LHCN-M2 (cell line): ENCODE measurements at regions not wholly inside any gene's neighbourhood (a gene's known extent, or its start where the extent isn't known, plus 50 kb on each side); places are given as distances from the start of the nearest gene placed in this dataset.
"Not testable (repeated sequence)": the region's sequence is repeated elsewhere in the genome, so short reads cannot be mapped to it uniquely, and the experiment has no call there.

ENCODE experiments used
- DNase-seq: peaks from one replicate; pipeline ENCODE4 v3.0.0-alpha.2; 2012; ENCODE audit warnings: low read depth

DNA sequence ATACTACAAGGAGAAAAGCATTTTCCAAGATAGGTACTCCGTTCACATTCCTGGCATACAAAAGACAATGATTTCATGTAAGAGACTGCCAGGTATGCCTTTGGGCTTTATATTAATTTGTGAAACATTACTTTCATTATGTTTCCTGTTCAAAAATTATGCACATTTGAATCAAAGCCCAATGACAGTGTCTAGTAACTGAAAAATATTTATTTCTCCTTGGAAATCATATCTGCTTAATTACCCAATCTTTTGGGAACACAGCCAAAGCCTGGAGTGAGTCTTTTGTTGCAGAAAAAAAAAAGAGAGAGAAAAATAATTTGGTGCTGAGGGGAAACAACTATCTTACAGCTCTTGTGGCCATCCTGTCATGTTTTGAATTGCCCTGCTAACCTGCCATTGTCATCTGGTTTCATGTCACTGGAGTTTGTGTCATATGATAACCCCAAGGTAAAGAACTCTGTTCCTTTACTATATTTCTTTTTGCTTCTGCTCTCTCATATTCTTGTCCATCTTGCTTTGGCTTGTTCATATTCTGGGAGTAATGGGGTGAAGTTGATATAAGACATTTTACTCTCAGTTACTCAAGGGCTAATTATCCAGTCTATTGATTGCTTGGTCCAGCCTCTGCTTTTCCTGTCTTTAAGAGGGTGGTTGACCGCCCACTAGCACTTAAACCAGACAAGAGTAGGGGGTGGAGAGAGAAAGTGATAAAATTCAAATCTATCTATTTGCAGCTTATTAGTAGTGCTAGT is 238.3 kb upstream of the NUDT12 start:
- DNase-seq: peak; percentile 33

DNA sequence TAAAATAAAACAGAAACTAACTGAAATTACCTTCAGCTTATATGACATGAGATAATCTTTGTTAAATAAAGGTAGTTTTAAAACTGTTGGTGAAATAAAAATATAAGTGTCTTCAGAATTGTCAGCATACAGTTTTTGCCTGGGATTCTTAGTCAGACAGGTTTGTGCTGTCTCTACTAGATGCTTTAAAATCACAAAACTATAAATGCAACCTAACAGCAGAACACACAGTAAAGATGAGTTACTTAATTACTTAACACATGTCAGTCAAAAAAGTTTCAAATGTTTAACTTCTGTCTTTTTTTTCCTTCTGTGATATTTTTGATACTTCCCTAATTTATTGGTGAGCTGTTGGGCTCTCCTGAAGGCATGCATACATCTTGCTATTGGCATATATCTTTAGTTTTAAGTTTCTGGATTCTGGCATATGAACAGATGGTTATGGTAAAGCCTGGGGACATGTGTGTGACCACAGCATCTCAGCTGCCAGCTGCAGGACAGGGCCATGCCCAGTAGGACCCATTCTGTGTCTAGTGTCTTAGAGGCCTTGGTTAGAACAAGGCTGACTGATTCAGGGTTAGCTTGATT is 231.1 kb upstream of the NUDT12 start:
- DNase-seq: no peak

DNA sequence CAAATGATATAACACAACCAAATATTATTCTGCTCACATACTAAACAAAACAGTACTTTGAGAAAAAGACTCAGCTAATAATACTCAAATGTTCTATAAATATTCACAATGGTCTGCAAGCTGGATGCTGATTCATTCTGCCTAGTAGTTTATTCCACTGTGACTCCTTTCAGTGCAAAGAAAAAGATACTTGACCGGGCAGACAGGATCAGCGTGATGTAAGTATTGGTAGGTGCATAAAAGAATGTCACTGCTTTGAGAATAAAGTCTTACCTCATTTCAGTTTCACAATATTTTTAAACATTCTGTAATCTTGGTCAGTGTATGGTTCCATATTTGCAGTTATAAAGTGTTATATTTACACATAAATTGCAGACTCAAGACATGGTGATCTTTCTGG is 223.0 kb upstream of the NUDT12 start:
- DNase-seq: no peak

DNA sequence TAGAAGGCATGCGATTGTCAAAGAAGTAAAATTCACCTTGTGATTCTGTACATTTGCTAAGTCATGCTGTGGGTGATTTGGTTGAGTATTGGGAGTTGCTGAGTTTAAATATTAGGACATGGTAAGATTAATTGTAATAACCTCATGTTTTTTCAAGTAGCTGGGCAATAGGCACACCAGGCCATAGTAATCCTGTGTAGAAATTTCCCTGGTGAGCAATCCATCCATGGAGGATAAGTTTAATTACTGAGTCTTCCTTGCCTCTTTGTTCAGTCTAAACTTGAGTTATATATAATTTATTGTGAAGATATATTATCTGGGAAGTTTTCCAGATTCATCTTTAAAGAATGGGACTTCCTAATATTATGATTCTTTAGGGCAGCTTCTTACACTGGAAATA is 221.1 kb upstream of the NUDT12 start:
- DNase-seq: no peak

DNA sequence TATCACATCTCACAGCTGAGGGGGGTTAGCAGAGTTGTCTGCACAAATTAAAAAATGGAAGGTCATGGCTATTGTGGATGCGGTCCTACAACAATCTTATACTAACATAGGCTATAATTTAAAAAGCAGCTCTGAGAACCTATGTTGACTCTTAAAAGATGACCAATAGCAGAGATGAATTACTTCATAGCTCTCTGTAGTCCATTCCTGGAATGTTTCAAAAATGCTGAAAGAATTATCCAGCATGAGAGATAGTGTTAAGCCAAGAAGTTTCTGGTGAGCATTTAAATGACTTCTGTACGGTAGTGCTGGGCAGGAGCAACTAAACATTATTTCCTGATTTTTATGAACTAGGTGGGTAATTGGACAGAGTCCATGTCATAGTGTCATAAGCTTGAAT is 218.2 kb upstream of the NUDT12 start:
- no peak for DNase-seq

DNA sequence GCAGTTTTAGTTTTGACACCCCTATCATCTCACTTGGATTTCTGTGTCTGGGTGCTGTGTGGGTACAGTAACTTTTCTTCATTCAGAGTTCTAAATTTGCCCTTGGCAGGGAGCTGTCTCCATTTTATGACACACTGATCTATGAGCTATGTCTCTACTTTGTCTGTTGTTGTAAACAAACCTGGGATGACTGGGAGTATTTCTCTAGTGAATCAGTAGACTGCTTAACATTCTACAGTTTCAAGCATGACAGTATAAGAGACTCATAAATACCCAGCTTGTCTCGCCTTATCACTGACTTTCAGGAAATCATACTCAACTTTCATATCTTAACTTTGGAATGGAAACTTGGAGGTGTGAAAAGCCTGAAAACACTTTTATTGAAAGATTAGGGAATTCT is 212.1 kb upstream of the NUDT12 start:
- peak; percentile 26 for DNase-seq

DNA sequence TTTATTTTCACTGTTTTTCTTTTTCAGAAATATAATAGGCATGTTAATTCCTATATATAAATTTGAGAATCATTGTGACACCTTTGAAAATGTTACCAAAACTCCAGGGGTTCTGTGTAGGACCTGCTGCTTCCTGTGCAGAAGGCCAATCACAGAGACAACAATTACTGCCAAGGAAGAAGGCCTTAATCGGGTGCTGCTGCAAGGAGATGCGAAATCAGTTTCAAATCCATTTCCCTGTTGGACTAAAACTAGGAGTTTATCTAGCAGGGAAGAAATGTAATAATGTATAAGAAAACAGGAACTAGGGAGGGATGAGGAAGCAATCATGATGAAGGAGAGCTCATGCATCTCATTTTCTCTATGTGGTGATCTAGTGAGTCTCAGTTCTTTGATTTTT is 209.7 kb upstream of the NUDT12 start:
- no peak for DNase-seq

DNA sequence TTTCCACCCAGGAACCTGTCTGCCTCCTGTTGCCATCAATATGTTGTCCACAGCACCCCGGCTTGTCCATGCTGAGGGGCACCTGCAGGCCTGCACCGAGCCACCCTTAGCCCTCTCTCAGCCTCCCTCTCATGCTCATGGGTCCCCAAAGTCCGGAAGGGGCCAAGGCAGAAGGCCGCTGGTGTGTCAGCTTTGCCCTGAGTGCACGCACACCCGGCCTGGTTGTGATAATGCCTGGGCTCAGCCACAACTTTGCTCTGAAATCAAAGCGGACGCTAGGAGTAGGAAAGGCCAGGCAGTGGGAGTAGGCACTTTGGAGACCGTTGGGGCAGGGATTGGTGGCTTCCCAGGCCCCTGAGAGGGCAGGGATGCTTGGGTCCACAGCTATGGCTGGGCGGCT is 201.8 kb upstream of the NUDT12 start:
- no peak for DNase-seq

DNA sequence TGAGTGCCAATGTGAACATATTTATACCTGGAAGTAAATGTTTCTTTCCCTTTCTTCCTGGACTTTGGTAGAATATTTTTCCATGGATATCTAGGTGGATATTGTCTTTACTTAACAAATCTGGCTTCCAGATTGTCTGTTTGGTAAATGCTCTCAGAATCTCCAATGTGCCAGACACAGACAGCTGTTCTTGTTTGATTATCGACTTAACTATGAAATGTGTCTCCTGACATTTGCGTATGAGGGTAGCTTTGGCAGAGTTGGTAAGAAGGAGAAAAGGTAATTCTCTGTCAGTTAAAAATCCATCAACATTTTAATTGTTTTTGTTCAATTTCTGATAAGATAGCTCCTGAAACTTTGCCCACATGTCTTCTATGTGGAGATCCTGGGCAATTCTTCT is 196.4 kb upstream of the NUDT12 start:
- no peak for DNase-seq

DNA sequence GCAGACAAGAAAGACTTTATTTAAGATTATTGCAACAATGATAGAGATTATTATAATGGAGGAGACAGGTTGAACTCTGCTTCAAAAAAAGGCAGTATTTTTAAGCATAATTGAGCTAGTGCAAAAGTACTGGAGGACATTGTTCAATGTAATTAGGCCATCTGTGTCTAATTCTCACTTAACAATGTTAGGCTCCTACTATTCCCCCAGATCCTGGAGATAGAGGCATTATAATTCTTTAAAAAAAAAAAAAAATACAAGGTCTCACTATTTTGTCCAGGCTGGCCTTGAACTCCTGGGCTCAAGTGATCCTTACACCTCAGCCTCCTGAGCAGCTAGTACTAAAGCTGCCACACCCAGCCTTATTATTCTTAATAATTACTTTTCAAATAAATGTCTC is 193.4 kb upstream of the NUDT12 start:
- DNase-seq: no peak

DNA sequence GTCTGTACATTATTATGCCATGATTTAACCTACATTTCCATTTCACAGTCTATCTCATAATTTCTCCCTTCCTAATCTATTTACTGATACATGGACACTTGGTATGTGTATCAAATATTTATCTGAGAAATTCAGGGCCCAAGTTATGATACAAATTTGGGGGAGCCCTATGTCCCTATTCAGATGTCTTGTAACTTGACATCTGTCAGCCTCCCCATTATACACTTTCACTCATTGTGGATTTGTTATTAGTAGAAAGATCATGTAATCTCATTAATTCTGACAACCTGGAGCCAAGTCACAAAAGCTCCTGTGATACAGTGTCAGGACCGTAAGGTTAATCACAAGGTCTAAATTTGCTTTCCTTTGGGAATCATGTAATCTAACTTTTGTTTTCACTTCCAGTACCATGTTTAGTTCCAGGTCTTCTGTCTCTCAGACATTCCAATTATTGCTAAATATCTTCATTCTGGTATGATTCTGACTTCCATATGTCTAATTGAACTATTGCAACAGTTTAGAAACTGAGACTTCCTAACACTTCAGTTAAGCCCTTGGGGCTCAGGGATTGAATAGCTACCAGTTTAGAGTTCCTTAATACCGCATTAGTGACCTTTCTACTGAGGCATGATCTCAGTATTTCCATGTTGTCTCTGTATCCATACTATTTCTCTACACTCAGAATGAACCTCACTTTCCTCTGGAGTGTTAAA is 182.9 kb upstream of the NUDT12 start:
- no peak for DNase-seq

DNA sequence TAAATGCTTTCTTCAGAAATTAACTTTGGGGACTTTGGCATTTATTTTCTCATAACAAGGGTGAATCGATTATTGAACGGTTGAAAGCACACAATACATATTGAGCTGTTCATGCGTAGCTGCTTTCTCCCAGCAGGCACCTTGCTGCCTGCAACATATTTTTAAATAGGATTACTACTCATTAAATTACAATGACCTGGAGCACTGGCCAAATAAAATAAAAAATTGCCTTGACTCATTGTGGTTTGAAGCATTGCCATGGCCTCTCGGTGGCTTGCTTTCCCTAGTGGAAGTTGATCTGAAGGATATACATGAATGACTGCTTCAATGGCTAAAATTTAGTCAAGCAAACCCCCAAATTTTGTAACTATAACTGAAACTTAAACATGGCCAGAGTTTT is 181.6 kb upstream of the NUDT12 start:
- DNase-seq: peak; percentile 54

DNA sequence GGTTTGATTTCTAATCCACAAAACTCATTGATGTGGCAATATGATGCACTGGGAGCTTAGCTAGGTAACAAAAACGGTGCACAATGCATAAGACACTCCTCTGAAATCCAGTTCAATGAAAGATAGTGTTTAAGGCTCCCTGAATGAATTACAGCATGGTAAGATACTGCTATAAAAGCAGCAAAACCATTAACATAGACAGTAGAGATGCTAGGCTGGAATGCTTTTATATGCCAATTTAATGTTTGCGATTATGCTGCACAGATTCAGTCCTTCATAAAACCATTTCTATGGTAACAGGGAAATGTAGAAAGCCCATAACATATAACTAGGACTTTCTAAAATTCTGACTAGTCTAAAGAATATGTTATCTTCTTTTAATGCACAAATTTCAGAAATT is 180.8 kb upstream of the NUDT12 start:
- no peak for DNase-seq

DNA sequence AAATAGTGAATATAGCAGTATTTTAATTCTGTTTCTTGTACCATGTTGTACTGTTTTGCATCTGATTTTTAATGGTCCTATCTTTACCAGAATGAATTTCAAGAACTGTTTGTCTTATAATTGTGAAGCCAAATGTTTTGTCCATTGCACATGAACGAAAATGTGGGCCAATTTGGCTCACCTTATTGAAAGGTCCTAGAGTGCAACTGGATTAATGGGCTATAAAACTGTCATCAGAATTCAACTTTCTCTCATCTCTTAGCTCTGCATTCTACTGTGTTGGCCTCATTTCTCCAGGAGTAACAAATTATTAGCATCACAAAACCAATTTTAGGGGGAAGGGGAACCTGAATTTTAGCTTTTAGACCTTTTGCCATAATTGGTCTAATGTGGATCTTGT is 179.4 kb upstream of the NUDT12 start:
- no peak for DNase-seq

DNA sequence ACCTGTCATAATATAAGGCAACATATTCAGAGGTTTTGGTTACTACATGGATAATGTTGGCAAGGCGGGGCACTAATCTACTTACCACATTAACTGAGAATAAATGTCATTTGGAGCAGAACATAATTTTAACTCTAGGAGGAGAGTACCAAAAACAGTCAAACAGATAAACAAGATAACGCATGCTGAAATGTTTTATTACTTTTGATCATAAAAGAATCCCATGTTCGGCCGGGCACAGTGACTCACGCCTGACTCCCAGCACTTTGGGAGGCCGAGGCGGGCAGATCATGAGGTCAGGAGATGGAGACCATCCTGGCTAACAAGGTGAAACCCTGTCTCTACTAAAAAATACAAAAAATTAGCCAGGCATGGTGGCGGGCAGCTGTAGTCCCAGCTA is 173.8 kb upstream of the NUDT12 start:
- not testable (repeated sequence) for DNase-seq

DNA sequence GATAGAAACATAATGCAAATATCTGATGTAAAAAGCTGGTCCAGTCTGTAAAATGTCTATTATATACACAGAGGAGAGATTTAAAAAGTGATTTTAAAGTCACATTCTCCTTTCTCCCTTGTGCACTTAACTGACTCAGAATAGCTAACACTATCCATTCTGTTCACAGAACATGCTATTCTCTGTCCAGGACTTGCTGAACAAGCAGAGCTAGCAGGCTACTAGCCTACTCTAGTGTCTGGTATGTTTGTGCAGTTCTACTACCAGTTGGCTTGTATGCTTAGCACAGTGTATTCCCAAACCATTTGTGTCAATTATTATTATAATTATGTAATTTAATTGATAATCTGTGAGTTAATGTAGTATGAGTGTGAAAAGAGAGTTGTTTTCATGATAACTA is 161.7 kb upstream of the NUDT12 start:
- DNase-seq: no peak

DNA sequence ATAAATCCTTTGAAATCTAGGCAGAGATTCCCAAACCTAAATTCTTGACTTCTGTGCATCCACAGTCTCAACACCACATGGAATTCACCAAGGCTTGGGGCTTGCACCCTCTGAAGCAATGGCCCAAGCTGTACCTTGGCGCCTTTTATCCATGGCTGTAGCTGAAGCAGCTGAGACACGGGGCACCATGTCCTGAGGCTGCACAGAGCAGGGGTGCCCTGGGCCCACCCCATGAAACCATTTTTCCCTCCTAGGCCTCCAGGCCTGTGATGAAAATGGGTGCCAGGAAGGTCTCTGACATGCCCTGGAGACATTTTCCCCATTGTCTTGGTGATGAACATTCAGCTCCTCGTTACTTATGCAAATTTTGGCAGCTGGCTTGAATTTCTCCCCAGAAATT is 158.6 kb upstream of the NUDT12 start:
- no peak for DNase-seq

DNA sequence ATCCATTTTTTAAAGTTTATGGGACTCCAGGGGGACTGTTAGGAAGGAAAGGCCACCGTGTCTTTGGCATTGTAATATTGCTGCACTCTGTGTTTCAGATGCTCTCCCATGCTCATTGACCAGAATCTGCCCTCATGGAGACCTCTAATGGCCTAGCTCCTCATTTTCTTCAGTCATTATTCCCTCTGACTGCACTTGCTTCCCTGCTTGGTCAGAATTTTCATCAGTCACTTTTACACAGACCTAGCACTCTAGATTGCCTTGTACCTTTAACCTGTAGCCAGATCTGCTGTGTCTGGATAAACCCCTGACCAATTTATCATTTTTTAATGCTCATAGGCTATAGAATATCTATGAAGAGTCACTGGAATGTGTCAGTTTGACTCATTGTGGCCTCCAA is 155.5 kb upstream of the NUDT12 start:
- no peak for DNase-seq

DNA sequence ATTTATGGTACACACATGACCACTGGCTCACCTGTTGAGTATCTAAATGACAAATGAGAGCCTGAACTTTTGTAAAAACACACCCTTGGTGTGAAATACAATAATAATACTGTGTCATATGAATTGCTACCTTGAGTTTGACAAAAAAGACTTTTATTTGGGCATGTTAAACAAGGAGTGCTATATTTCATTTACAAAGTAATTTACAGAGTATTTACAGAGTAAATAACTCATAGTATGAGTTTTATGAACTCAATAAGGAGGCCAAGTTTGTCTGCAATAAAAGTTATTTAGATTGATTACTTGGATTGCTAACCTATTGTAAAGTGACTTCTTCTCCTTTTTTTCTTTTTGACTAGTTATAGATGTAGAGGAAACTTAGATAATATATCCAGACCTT is 146.0 kb upstream of the NUDT12 start:
- DNase-seq: no peak

DNA sequence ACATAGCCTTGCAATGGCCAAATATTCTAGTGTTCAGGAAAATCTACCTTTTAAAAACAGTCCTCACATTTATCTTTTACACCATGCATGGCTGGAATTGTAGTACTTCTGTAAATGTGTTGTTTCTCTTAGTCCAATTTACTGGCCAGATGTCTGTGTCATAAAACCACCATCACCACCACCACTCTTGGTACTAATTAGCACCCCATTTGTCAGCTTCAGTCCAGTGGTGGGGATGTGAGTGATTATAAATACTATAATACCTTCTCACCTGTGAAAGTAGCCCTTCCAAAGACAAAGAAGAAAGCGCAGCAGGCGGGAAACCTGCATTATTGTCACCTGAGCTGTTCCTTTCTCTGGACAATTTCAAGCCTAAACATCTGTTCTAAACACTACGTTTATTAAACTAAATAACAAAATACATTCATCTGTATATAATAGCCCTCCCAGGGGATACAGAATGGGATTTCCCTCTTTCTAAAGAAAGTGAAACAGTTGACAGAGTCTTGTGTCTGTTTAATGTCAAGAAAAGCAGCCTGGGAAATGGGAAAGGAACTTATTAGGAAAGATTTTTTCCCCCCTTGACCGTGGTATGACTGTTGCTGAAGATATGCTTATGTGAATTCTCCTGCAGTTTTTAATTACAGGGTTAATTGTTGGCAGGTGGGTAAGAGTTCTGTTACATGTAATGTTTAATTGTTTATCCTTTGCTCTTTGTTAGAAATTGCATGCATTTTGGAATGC is 144.5 kb upstream of the NUDT12 start:
- DNase-seq: no peak

DNA sequence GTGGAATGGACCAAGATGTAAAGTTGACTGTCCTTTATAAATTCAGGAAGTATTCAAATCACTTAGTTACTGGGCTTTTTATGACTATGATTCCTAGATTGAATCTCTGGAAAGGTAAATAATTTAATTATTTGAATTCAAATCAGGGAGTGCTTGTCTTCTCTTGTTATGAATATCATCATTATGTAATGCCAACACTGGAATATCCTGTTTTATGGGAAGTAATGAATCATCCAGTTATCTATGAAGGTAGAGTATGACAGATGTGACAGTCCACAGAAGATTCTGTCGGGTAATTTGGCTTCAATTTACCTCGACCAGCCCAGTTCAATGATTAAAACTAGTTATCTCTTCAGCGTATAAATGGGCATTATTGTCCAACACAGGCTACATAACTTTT is 141.0 kb upstream of the NUDT12 start:
- no peak for DNase-seq

DNA sequence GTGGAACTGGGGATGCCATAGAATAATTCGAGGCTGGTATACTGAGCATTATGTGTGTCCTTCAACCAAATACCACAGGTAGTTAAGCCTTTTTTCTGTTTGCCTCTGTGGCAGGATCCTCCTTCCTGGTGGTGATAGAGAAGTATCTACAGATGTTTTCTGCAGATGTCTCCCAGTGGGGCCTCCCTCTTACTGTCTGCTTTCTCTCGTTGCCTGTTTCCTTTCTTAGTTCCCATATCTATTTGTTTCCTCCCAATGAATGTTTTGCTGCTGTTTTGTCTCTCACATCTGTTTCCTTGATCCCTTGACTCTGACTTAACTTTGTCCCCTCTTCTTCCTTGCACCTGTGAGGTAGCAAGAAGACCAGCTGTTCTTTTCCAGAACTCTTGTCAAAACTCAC is 130.9 kb upstream of the NUDT12 start:
- DNase-seq: no peak
